GM21723 (cell line): ENCODE measurements at regions not wholly inside any gene's neighbourhood (a gene's known extent, or its start where the extent isn't known, plus 50 kb on each side); places are given as distances from the start of the nearest gene placed in this dataset.
A peak's percentile ranks its signal among the peaks of the same experiment; 100 is the strongest.

Experiments used
- ATAC-seq: cut with Tn5 transposase; IDR thresholded peaks from one replicate; pipeline ENCODE4 v1.9.1; 2021; ENCODE audit warnings: mild to moderate bottlenecking, moderate library complexity; ENCODE audit not compliant: unreplicated experiment

GRCh38 chr9:80143899-80144298, 572.1 kb downstream of the TLE4 start:
- ATAC-seq = no peak

GRCh38 chr9:80134487-80134886, 562.7 kb downstream of the TLE4 start:
- ATAC-seq = peak; percentile 93

GRCh38 chr9:80131627-80132026, 559.9 kb downstream of the TLE4 start:
- no peak for ATAC-seq

GRCh38 chr9:80127920-80128319, 556.2 kb downstream of the TLE4 start:
- no peak for ATAC-seq

- no peak for ATAC-seq
Observed at GRCh38 chr9:80125731-80126264, 554.0 kb downstream of the TLE4 start.

GRCh38 chr9:80117031-80117430, 545.3 kb downstream of the TLE4 start:
- ATAC-seq = no peak

- no peak for ATAC-seq
Observed at GRCh38 chr9:80114241-80114640, 542.5 kb downstream of the TLE4 start.

GRCh38 chr9:80107931-80108660, 536.3 kb downstream of the TLE4 start:
- ATAC-seq = no peak

- ATAC-seq = no peak
Observed at GRCh38 chr9:80097476-80097875, 525.7 kb downstream of the TLE4 start.

GRCh38 chr9:80094176-80094771, 522.5 kb downstream of the TLE4 start:
- ATAC-seq = no peak

- no peak for ATAC-seq
Observed at GRCh38 chr9:80093695-80094094, 521.9 kb downstream of the TLE4 start.

- no peak for ATAC-seq
Observed at GRCh38 chr9:80091526-80091925, 519.8 kb downstream of the TLE4 start.

GRCh38 chr9:80090317-80090716, 518.6 kb downstream of the TLE4 start:
- ATAC-seq = no peak

- no peak for ATAC-seq
Observed at GRCh38 chr9:80086822-80087345, 515.1 kb downstream of the TLE4 start.

- ATAC-seq = no peak
Observed at GRCh38 chr9:80086386-80086785, 514.6 kb downstream of the TLE4 start.

- ATAC-seq = no peak
Observed at GRCh38 chr9:80085668-80086067, 513.9 kb downstream of the TLE4 start.

- no peak for ATAC-seq
Observed at GRCh38 chr9:80082213-80082612, 510.4 kb downstream of the TLE4 start.

GRCh38 chr9:80078826-80079225, 507.1 kb downstream of the TLE4 start:
- no peak for ATAC-seq

GRCh38 chr9:80077059-80077458, 505.3 kb downstream of the TLE4 start:
- ATAC-seq = no peak

GRCh38 chr9:80076162-80076561, 504.4 kb downstream of the TLE4 start:
- ATAC-seq = no peak

GRCh38 chr9:80074439-80074838, 502.7 kb downstream of the TLE4 start:
- no peak for ATAC-seq

GRCh38 chr9:80072451-80072850, 500.7 kb downstream of the TLE4 start:
- ATAC-seq = no peak
